SU-DHL-6 (cell line): ENCODE measurements at regions not wholly inside any gene's neighbourhood (a gene's known extent, or its start where the extent isn't known, plus 50 kb on each side); places are given as distances from the start of the nearest gene placed in this dataset.

ENCODE experiments used
- H2AFZ ChIP-seq: fragments of 200-600 bp; sonication (generic); 2 replicates; pipeline ENCODE4 v1.6.1; 2014; ENCODE audit warnings: low read depth, mild to moderate bottlenecking, moderate library complexity, mixed read lengths, antibody characterized with exemption, low read length; ENCODE audit not compliant: severe bottlenecking
- H3F3A ChIP-seq: fragments of 200-600 bp; shearing (Covaris generic); 2 replicates; pipeline ENCODE4 v1.6.0; 2016; ENCODE audit warnings: antibody characterized with exemption, mild to moderate bottlenecking; ENCODE audit not compliant: insufficient read depth
- H3K27ac ChIP-seq: fragments of 200-600 bp; sonication (generic); 2 replicates; pipeline ENCODE4 v1.5.1; 2016; ENCODE audit warnings: low read depth, mild to moderate bottlenecking, low read length, moderate library complexity, mixed read lengths
- H3K27me3 ChIP-seq: fragments of 200-600 bp; sonication (generic), shearing (Covaris generic); 2 replicates; pipeline ENCODE4 v1.6.0; 2014; ENCODE audit warnings: mild to moderate bottlenecking, low read length
- H3K36me3 ChIP-seq: fragments of 200-600 bp; sonication (generic); 2 replicates; pipeline ENCODE4 v1.6.1; 2014; ENCODE audit warnings: mild to moderate bottlenecking, low read length, mixed read lengths
- H3K4me2 ChIP-seq: fragments of 300-600, 200-600 bp; shearing (Covaris generic), sonication (generic); 2 replicates; pipeline ENCODE4 v1.6.0; 2014; ENCODE audit warnings: low read length, low read depth, mild to moderate bottlenecking; ENCODE audit not compliant: poor library complexity, severe bottlenecking
- H3K4me3 ChIP-seq: fragments of 200-600 bp; sonication (generic); 2 replicates; pipeline ENCODE4 v1.5.1; 2014; ENCODE audit warnings: antibody characterized with exemption, low read length, mild to moderate bottlenecking, mixed read lengths; ENCODE audit not compliant: insufficient read depth, poor library complexity, severe bottlenecking
- H3K79me2 ChIP-seq: fragments of 200-600 bp; sonication (generic); 2 replicates; pipeline ENCODE4 v1.6.1; 2014; ENCODE audit warnings: mild to moderate bottlenecking, low read length, moderate library complexity; ENCODE audit not compliant: insufficient read depth
- H3K9ac ChIP-seq: fragments of 200-600 bp; sonication (generic); 2 replicates; pipeline ENCODE4 v1.7.0; 2014; ENCODE audit warnings: mild to moderate bottlenecking, low read length
- H3K9me2 ChIP-seq: fragments of 200-600 bp; sonication (generic); replicated peaks from 2 replicates; pipeline ENCODE4 v1.6.1; 2014; ENCODE audit warnings: low read length; ENCODE audit not compliant: insufficient read depth
- H3K9me3 ChIP-seq: fragments of 200-600 bp; sonication (generic); 2 replicates; pipeline ENCODE4 v1.6.1; 2014; ENCODE audit warnings: low read length, mixed read lengths; ENCODE audit not compliant: insufficient read depth
- H4K20me1 ChIP-seq: fragments of 200-600 bp; sonication (generic); 2 replicates; pipeline ENCODE4 v1.6.1; 2014; ENCODE audit warnings: low read depth, mild to moderate bottlenecking, antibody characterized with exemption, low read length, moderate library complexity, mixed read lengths
- EZH2phosphoT487 ChIP-seq: fragments of 200-600 bp; sonication (generic), shearing (Covaris generic); conservative IDR thresholded peaks from 2 replicates; pipeline ENCODE4 v1.6.1; 2018; ENCODE audit warnings: mild to moderate bottlenecking, antibody characterized with exemption, low read length, moderate library complexity, mixed read lengths
- TF ChIP-seq, protein P1 (sequence below): fragments of 200-600 bp; sonication (generic); IDR thresholded peaks from one replicate; pipeline ENCODE4 v1.5.1; 2017; ENCODE audit warnings: antibody characterized with exemption, mild to moderate bottlenecking, low read length, moderate library complexity; ENCODE audit not compliant: insufficient read depth, poor library complexity, severe bottlenecking

DNA sequence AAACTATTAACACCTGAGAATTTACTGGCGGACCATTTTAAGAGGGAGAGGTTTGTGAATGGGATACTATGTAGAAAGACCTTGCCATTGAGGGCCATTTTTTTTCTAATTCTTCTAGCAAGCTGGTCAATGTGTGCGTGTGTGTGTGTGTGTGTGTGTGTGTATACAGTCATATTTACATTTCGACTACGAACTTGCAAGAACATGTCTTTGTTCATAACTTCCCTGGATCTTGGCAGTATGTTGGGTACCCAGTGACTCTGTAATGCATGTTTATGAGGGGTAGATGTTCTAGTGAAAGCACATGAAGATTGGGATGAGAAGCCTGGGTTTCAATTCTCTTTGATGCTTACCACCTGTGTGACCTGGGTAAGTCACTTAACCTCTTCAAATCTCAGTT is 133.6 kb downstream of the UBE2E3 start:
- TF ChIP-seq EZH2phosphoT487, result no peak
- TF ChIP-seq, protein P1, sequence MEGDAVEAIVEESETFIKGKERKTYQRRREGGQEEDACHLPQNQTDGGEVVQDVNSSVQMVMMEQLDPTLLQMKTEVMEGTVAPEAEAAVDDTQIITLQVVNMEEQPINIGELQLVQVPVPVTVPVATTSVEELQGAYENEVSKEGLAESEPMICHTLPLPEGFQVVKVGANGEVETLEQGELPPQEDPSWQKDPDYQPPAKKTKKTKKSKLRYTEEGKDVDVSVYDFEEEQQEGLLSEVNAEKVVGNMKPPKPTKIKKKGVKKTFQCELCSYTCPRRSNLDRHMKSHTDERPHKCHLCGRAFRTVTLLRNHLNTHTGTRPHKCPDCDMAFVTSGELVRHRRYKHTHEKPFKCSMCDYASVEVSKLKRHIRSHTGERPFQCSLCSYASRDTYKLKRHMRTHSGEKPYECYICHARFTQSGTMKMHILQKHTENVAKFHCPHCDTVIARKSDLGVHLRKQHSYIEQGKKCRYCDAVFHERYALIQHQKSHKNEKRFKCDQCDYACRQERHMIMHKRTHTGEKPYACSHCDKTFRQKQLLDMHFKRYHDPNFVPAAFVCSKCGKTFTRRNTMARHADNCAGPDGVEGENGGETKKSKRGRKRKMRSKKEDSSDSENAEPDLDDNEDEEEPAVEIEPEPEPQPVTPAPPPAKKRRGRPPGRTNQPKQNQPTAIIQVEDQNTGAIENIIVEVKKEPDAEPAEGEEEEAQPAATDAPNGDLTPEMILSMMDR, result no peak
- Histone ChIP-seq H3K4me2 (no peak overlapping the region), H3K9me2 (no peaks in the 10 kb centered on the region), H3K79me2 (no peaks in the 10 kb centered on the region), H3K4me3 (no peak overlapping the region), H3K36me3 (no peaks in the 10 kb centered on the region), H3K9me3 (no peaks in the 10 kb centered on the region), H3K27ac (no peak overlapping the region), H4K20me1 (no peaks in the 10 kb centered on the region), H3K9ac (no peak overlapping the region), H2AFZ (no peak overlapping the region), H3K27me3 (no peaks in the 10 kb centered on the region), H3F3A (no peaks in the 10 kb centered on the region)

- Histone ChIP-seq H3K27me3 (no peaks in the 10 kb centered on the region), H3F3A (no peaks in the 10 kb centered on the region), H4K20me1 (no peaks in the 10 kb centered on the region), H3K4me2 (no peak overlapping the region), H3K9ac (no peak overlapping the region), H3K4me3 (no peak overlapping the region), H2AFZ (no peak overlapping the region), H3K9me3 (no peaks in the 10 kb centered on the region), H3K9me2 (no peaks in the 10 kb centered on the region), H3K79me2 (no peaks in the 10 kb centered on the region), H3K27ac (no peak overlapping the region), H3K36me3 (no peaks in the 10 kb centered on the region)
- TF ChIP-seq EZH2phosphoT487, result no peak
- TF ChIP-seq, protein P1, result no peak
Observed at GRCh38 chr2:181116261-181116660, 135.9 kb downstream of the UBE2E3 start.

GRCh38 chr2:181117206-181117925 is 137.0 kb downstream of the UBE2E3 start:
- TF ChIP-seq, protein P1, result no peak
- no peak for TF ChIP-seq EZH2phosphoT487
- Histone ChIP-seq H3K9me2 (no peaks in the 10 kb centered on the region), H3K79me2 (no peaks in the 10 kb centered on the region), H3K9ac (no peak overlapping the region), H3K4me3 (no peak overlapping the region), H3F3A (no peaks in the 10 kb centered on the region), H3K36me3 (no peaks in the 10 kb centered on the region), H2AFZ (no peak overlapping the region), H3K9me3 (no peaks in the 10 kb centered on the region), H3K4me2 (no peak overlapping the region), H4K20me1 (no peaks in the 10 kb centered on the region), H3K27me3 (no peaks in the 10 kb centered on the region), H3K27ac (no peak overlapping the region)
